Large intestine (tissue), 3 donors: ENCODE measurements at regions not wholly inside any gene's neighbourhood (a gene's known extent, or its start where the extent isn't known, plus 50 kb on each side); places are given as distances from the start of the nearest gene placed in this dataset.

Source experiments
- DNase-seq, 2 donors: peaks; one replicate each; pipeline versions ENCODE4 v3.0.0 to v3.0.0-alpha.2; 2013
- H3K27ac ChIP-seq: one replicate; pipeline ENCODE4 v1.5.1; 2013; ENCODE audit warnings: low read length
- H3K27me3 ChIP-seq: 2 replicates; pipeline ENCODE4 v1.6.1; 2013; ENCODE audit warnings: low read length; ENCODE audit not compliant: control insufficient read depth, insufficient read depth
- H3K36me3 ChIP-seq: 2 replicates; pipeline ENCODE4 v1.6.1; 2013; ENCODE audit warnings: low read length; ENCODE audit not compliant: control insufficient read depth, insufficient read depth
- H3K4me1 ChIP-seq: one replicate; pipeline ENCODE4 v1.6.1; 2013; ENCODE audit warnings: low read length; ENCODE audit not compliant: control insufficient read depth, insufficient read depth
- H3K4me3 ChIP-seq: one replicate; pipeline ENCODE4 v1.5.1; 2013; ENCODE audit warnings: low read length
- H3K9me3 ChIP-seq: one replicate; pipeline ENCODE4 v1.6.1; 2013; ENCODE audit warnings: mild to moderate bottlenecking, low read depth, low read length, moderate library complexity; ENCODE audit not compliant: control insufficient read depth
- WGBS: methylation state at CpG from one replicate; pipeline ENCODE4 v1.1.5; 2013; ENCODE audit warnings: low lambda C conversion rate; ENCODE audit not compliant: insufficient coverage; 5-methylcytosine and 5-hydroxymethylcytosine counted together

- WGBS, result no CpG with 5 or more reads among the region's 6 CpGs
- Histone ChIP-seq H3K36me3 (no peaks in the 10 kb centered on the region), H3K9me3 (no peaks in the 10 kb centered on the region), H3K4me3 (no peak overlapping the region), H3K4me1 (peaks cover 4% of the 10 kb centered on the region), H3K27ac (peak overlapping the region; percentile 5), H3K27me3 (no peaks in the 10 kb centered on the region)
- DNase-seq, result no peak
These were observed 78.4 kb upstream of the ITGA1 start for GRCh38 chr5:52709167-52709925.

GRCh38 chr5:52710310-52710971 is 77.3 kb upstream of the ITGA1 start:
- Histone ChIP-seq H3K27ac (peak overlapping the region; percentile 0), H3K4me3 (no peak overlapping the region), H3K4me1 (peaks cover 4% of the 10 kb centered on the region), H3K36me3 (no peaks in the 10 kb centered on the region), H3K9me3 (no peaks in the 10 kb centered on the region), H3K27me3 (no peaks in the 10 kb centered on the region)
- DNase-seq, result peak in 1 of 2 donors; percentile 59
- WGBS, result 33% methylated on average over 1 of the region's 2 CpGs

- peak overlapping the region; percentile 0 for H3K27ac ChIP-seq
- DNase-seq, result no peak
These were observed 76.6 kb upstream of the ITGA1 start for GRCh38 chr5:52710972-52711596.

DNA sequence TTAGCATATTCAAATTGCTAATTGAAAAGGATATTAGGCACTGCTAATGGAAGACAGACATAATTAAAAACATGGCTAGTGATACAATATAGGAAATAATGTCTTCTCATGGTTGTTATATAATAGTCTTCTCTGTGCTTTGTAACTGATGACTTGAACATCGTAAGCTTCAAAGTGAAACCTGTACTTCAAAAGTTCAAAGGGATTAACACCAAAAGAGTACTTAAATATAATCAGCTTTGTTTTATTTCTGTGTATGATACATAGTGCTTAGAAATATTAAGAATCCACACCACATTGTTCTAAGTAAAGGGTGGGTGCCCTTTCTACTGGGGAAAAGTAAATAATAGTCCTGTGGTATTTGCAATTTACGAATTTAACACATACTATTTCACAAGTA is 75.4 kb upstream of the ITGA1 start:
- H3K4me1 ChIP-seq, result peaks cover 4% of the 10 kb centered on the region
- WGBS, result 86% methylated on average over 2 of the region's 2 CpGs
- H3K27me3 ChIP-seq, result no peaks in the 10 kb centered on the region
- no peak overlapping the region for H3K4me3 ChIP-seq
- H3K36me3 ChIP-seq, result no peaks in the 10 kb centered on the region
- H3K9me3 ChIP-seq, result peaks cover 5% of the 10 kb centered on the region
- no peak overlapping the region for H3K27ac ChIP-seq
- no peak for DNase-seq

More at GRCh38 chr5:52710972-52711596, 76.6 kb upstream of the ITGA1 start:
- no peak overlapping the region for H3K4me3 ChIP-seq
- no peaks in the 10 kb centered on the region for H3K9me3 ChIP-seq
- H3K27me3 ChIP-seq, result no peaks in the 10 kb centered on the region
- no peaks in the 10 kb centered on the region for H3K36me3 ChIP-seq
- H3K4me1 ChIP-seq, result peaks cover 4% of the 10 kb centered on the region
- WGBS, result 100% methylated on average over 1 of the region's 2 CpGs

- Histone ChIP-seq H3K36me3 (no peaks in the 10 kb centered on the region), H3K4me3 (no peak overlapping the region), H3K9me3 (no peaks in the 10 kb centered on the region), H3K4me1 (peaks cover 13% of the 10 kb centered on the region), H3K27ac (peak overlapping the region; percentile 7), H3K27me3 (no peaks in the 10 kb centered on the region)
- 40% methylated on average over 2 of the region's 6 CpGs for WGBS
- peak; percentile 24 to 69 for DNase-seq
These were observed 62.5 kb upstream of the ITGA1 start for GRCh38 chr5:52725065-52725746.

GRCh38 chr5:52725808-52726207 is 61.9 kb upstream of the ITGA1 start:
- Histone ChIP-seq H3K36me3 (no peaks in the 10 kb centered on the region), H3K4me3 (no peak overlapping the region), H3K9me3 (no peaks in the 10 kb centered on the region), H3K4me1 (peaks cover 14% of the 10 kb centered on the region), H3K27me3 (no peaks in the 10 kb centered on the region), H3K27ac (peak overlapping the region; percentile 7)
- no peak for DNase-seq
- WGBS, result no CpG with 5 or more reads among the region's 3 CpGs

DNA sequence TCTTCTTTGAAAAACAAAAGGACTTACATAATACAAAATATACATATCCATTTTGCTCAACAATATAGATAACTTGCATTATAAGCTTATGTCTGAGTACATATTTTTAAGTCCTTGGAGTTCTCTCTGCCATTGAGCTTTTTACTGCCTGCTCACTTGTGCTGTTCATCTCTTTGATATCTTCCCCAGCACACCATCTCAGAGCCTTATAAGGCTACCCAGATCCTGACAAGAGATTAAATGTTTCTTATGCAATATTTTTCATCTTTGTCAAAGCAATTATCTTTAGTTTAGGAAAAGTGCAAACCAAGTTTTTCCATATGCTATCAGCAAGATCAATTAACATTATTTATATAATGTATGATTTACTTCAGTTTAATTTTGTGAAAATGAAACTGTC is 60.7 kb upstream of the ITGA1 start:
- Histone ChIP-seq H3K36me3 (no peaks in the 10 kb centered on the region), H3K27me3 (no peaks in the 10 kb centered on the region), H3K27ac (no peak overlapping the region), H3K4me1 (peaks cover 26% of the 10 kb centered on the region), H3K9me3 (no peaks in the 10 kb centered on the region), H3K4me3 (no peak overlapping the region)
- DNase-seq, result no peak

GRCh38 chr5:52727576-52727975 is 60.1 kb upstream of the ITGA1 start:
- Histone ChIP-seq H3K27me3 (no peaks in the 10 kb centered on the region), H3K4me3 (no peak overlapping the region), H3K27ac (no peak overlapping the region), H3K9me3 (no peaks in the 10 kb centered on the region), H3K4me1 (peaks cover 26% of the 10 kb centered on the region), H3K36me3 (no peaks in the 10 kb centered on the region)
- no CpG with 5 or more reads among the region's 6 CpGs for WGBS
- DNase-seq, result no peak

GRCh38 chr5:52728224-52728623 is 59.5 kb upstream of the ITGA1 start:
- 100% methylated on average over 1 of the region's 3 CpGs for WGBS
- DNase-seq, result no peak
- no peak overlapping the region for H3K4me3 ChIP-seq
- no peak overlapping the region for H3K27ac ChIP-seq
- no peaks in the 10 kb centered on the region for H3K27me3 ChIP-seq
- no peaks in the 10 kb centered on the region for H3K36me3 ChIP-seq
- H3K9me3 ChIP-seq, result no peaks in the 10 kb centered on the region
- H3K4me1 ChIP-seq, result peaks cover 26% of the 10 kb centered on the region

- Histone ChIP-seq H3K36me3 (no peaks in the 10 kb centered on the region), H3K27ac (no peak overlapping the region), H3K4me1 (peaks cover 26% of the 10 kb centered on the region), H3K9me3 (no peaks in the 10 kb centered on the region), H3K27me3 (no peaks in the 10 kb centered on the region), H3K4me3 (no peak overlapping the region)
- WGBS, result no CpG with 5 or more reads among the region's 5 CpGs
- DNase-seq, result no peak
These were observed 59.0 kb upstream of the ITGA1 start for GRCh38 chr5:52728686-52729085.
